ENCODE measurements at regions not wholly inside any gene's neighbourhood (a gene's known extent, or its start where the extent isn't known, plus 50 kb on each side); places are given as distances from the start of the nearest gene placed in this dataset.
A peak's percentile ranks its signal among the peaks of the same experiment; 100 is the strongest.
"Not testable (repeated sequence)": the region's sequence is repeated elsewhere in the genome, so short reads cannot be mapped to it uniquely, and the experiment has no call there.

GRCh38 chr21:41611966-41612606 is 104.1 kb upstream of the TMPRSS2 start:
- 34 to 43% methylated on average over 10 of the region's 10 CpGs for WGBS, 2 donors
- no peak for DNase-seq
- H3K27me3 ChIP-seq (ENCODE audit: control insufficient read depth in 3 of 3, insufficient read depth in 3 of 3, low read length in 2 of 3) = no peaks in the 10 kb centered on the region
- H3K27ac ChIP-seq (ENCODE audit: low read depth in 1 of 2, low read length in 1 of 2) = peak overlapping the region in 1 of 2 donors; percentile 77
- peaks cover 0 to 20% (median 3%) of the 10 kb centered on the region in 5 donors for H3K4me1 ChIP-seq (ENCODE audit: control insufficient read depth in 5 of 5, insufficient read depth in 5 of 5, low read length in 5 of 5)
- H3K9ac ChIP-seq (ENCODE audit: insufficient read depth in 1 of 2, low read length in 2 of 2) = no peak overlapping the region
- H3K4me3 ChIP-seq = no peak overlapping the region
- no peaks in the 10 kb centered on the region for H3K9me3 ChIP-seq (ENCODE audit: control insufficient read depth in 4 of 4, insufficient read depth in 3 of 4, low read length in 3 of 4)
- TF ChIP-seq, protein P1, sequence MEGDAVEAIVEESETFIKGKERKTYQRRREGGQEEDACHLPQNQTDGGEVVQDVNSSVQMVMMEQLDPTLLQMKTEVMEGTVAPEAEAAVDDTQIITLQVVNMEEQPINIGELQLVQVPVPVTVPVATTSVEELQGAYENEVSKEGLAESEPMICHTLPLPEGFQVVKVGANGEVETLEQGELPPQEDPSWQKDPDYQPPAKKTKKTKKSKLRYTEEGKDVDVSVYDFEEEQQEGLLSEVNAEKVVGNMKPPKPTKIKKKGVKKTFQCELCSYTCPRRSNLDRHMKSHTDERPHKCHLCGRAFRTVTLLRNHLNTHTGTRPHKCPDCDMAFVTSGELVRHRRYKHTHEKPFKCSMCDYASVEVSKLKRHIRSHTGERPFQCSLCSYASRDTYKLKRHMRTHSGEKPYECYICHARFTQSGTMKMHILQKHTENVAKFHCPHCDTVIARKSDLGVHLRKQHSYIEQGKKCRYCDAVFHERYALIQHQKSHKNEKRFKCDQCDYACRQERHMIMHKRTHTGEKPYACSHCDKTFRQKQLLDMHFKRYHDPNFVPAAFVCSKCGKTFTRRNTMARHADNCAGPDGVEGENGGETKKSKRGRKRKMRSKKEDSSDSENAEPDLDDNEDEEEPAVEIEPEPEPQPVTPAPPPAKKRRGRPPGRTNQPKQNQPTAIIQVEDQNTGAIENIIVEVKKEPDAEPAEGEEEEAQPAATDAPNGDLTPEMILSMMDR (IDR thresholded peaks at IDR 0.05; ENCODE audit: control extremely low read depth, extremely low read depth) = no peak
- H3K36me3 ChIP-seq (ENCODE audit: control insufficient read depth in 4 of 4, insufficient read depth in 4 of 4, low read length in 4 of 4) = no peaks in the 10 kb centered on the region
- ATAC-seq (ENCODE audit: insufficient read depth, low FRiP score) = no peak

GRCh38 chr21:41611441-41611840 is 103.5 kb upstream of the TMPRSS2 start:
- TF ChIP-seq, protein P1 (IDR thresholded peaks at IDR 0.05; ENCODE audit: control extremely low read depth, extremely low read depth) = no peak
- no peak overlapping the region for H3K27ac ChIP-seq (ENCODE audit: low read depth in 1 of 2, low read length in 1 of 2)
- no peaks in the 10 kb centered on the region for H3K9me3 ChIP-seq (ENCODE audit: control insufficient read depth in 4 of 4, insufficient read depth in 3 of 4, low read length in 3 of 4)
- no peaks in the 10 kb centered on the region for H3K36me3 ChIP-seq (ENCODE audit: control insufficient read depth in 4 of 4, insufficient read depth in 4 of 4, low read length in 4 of 4)
- no peak overlapping the region for H3K4me3 ChIP-seq
- ATAC-seq (ENCODE audit: insufficient read depth, low FRiP score) (no peak), DNase-seq (no peak)
- H3K27me3 ChIP-seq (ENCODE audit: control insufficient read depth in 3 of 3, insufficient read depth in 3 of 3, low read length in 2 of 3) = no peaks in the 10 kb centered on the region
- peaks cover 0 to 17% (median 3%) of the 10 kb centered on the region in 5 donors for H3K4me1 ChIP-seq (ENCODE audit: control insufficient read depth in 5 of 5, insufficient read depth in 5 of 5, low read length in 5 of 5)
- WGBS, 2 donors = 66 to 80% methylated on average over 5 of the region's 5 CpGs
- no peak overlapping the region for H3K9ac ChIP-seq (ENCODE audit: insufficient read depth in 1 of 2, low read length in 2 of 2)

- not testable (repeated sequence) for H3K9me3 ChIP-seq (ENCODE audit: control insufficient read depth in 4 of 4, insufficient read depth in 3 of 4, low read length in 3 of 4); H3K36me3 ChIP-seq (ENCODE audit: control insufficient read depth in 4 of 4, insufficient read depth in 4 of 4, low read length in 4 of 4); ATAC-seq (ENCODE audit: insufficient read depth, low FRiP score); DNase-seq; H3K9ac ChIP-seq (ENCODE audit: insufficient read depth in 1 of 2, low read length in 2 of 2); H3K27ac ChIP-seq (ENCODE audit: low read depth in 1 of 2, low read length in 1 of 2); H3K4me3 ChIP-seq; H3K27me3 ChIP-seq (ENCODE audit: control insufficient read depth in 3 of 3, insufficient read depth in 3 of 3, low read length in 2 of 3)
- peaks cover 0 to 10% (median 4%) of the 10 kb centered on the region in 5 donors for H3K4me1 ChIP-seq (ENCODE audit: control insufficient read depth in 5 of 5, insufficient read depth in 5 of 5, low read length in 5 of 5)
- 83 to 84% methylated on average over 12 of the region's 12 CpGs for WGBS, 2 donors
These were observed 102.8 kb upstream of the TMPRSS2 start for GRCh38 chr21:41610840-41611115.

GRCh38 chr21:41610042-41610839 is 102.3 kb upstream of the TMPRSS2 start:
- Histone ChIP-seq H3K27ac (ENCODE audit: low read depth in 1 of 2, low read length in 1 of 2) (no peak overlapping the region), H3K4me3 (no peak overlapping the region), H3K36me3 (ENCODE audit: control insufficient read depth in 4 of 4, insufficient read depth in 4 of 4, low read length in 4 of 4) (no peaks in the 10 kb centered on the region), H3K4me1 (ENCODE audit: control insufficient read depth in 5 of 5, insufficient read depth in 5 of 5, low read length in 5 of 5) (peaks cover 0 to 6% (median 3%) of the 10 kb centered on the region in 5 donors), H3K9me3 (ENCODE audit: control insufficient read depth in 4 of 4, insufficient read depth in 3 of 4, low read length in 3 of 4) (no peaks in the 10 kb centered on the region), H3K27me3 (ENCODE audit: control insufficient read depth in 3 of 3, insufficient read depth in 3 of 3, low read length in 2 of 3) (no peaks in the 10 kb centered on the region), H3K9ac (ENCODE audit: insufficient read depth in 1 of 2, low read length in 2 of 2) (no peak overlapping the region)
- 60% methylated on average over 20 of the region's 20 CpGs for WGBS, 2 donors
- DNase-seq (peak; percentile 56 to 78 (median 57)), ATAC-seq (ENCODE audit: insufficient read depth, low FRiP score) (peak; percentile 35)
- TF ChIP-seq, protein P1 (IDR thresholded peaks at IDR 0.05; ENCODE audit: control extremely low read depth, extremely low read depth) = peak; percentile 56

All from lung (tissue), 11 donors.